ENCODE measurements at regions not wholly inside any gene's neighbourhood (a gene's known extent, or its start where the extent isn't known, plus 50 kb on each side); places are given as distances from the start of the nearest gene placed in this dataset.
A peak's percentile ranks its signal among the peaks of the same experiment; 100 is the strongest.

- Histone ChIP-seq H3K79me1 (ENCODE audit: low read length) (no peaks in the 10 kb centered on the region), H3K18ac (ENCODE audit: low read length) (no peak overlapping the region), H2BK5ac (ENCODE audit: low read length) (no peak overlapping the region), H3K36me3 (ENCODE audit: control insufficient read depth, insufficient read depth, low read length) (no peaks in the 10 kb centered on the region), H3K27me3 (ENCODE audit: insufficient read depth, low read length, poor library complexity) (no peaks in the 10 kb centered on the region), H2BK120ac (ENCODE audit: low read depth, low read length) (no peak overlapping the region), H3K4me1 (ENCODE audit: control insufficient read depth, low read depth, low read length) (no peaks in the 10 kb centered on the region), H3K79me2 (ENCODE audit: control insufficient read depth, insufficient read depth, low read length) (no peaks in the 10 kb centered on the region), H4K8ac (ENCODE audit: low read depth, low read length) (no peak overlapping the region), H2BK15ac (replicated peaks; ENCODE audit: low read depth) (peak overlapping the region; percentile 75), H3K56ac (ENCODE audit: low read length) (no peak overlapping the region), H3K23ac (ENCODE audit: low read length) (no peak overlapping the region), H3K9ac (ENCODE audit: low read length) (no peak overlapping the region), H4K5ac (ENCODE audit: low read length) (no peak overlapping the region), H2AK5ac (ENCODE audit: low read length) (no peak overlapping the region), H3K4ac (ENCODE audit: low read depth, low read length) (no peak overlapping the region), H3K4me3 (ENCODE audit: low read length) (no peak overlapping the region), H3K27ac (ENCODE audit: low read depth, low read length) (no peak overlapping the region), H3K4me2 (ENCODE audit: low read length) (no peak overlapping the region)
- no peak for DNase-seq
- WGBS (ENCODE audit: extremely low coverage, insufficient coverage, low lambda C conversion rate), result no CpG with 5 or more reads among the region's 1 CpG
These were observed 90.2 kb upstream of the SGIP1 start for GRCh38 chr1:66443793-66444192.

DNA sequence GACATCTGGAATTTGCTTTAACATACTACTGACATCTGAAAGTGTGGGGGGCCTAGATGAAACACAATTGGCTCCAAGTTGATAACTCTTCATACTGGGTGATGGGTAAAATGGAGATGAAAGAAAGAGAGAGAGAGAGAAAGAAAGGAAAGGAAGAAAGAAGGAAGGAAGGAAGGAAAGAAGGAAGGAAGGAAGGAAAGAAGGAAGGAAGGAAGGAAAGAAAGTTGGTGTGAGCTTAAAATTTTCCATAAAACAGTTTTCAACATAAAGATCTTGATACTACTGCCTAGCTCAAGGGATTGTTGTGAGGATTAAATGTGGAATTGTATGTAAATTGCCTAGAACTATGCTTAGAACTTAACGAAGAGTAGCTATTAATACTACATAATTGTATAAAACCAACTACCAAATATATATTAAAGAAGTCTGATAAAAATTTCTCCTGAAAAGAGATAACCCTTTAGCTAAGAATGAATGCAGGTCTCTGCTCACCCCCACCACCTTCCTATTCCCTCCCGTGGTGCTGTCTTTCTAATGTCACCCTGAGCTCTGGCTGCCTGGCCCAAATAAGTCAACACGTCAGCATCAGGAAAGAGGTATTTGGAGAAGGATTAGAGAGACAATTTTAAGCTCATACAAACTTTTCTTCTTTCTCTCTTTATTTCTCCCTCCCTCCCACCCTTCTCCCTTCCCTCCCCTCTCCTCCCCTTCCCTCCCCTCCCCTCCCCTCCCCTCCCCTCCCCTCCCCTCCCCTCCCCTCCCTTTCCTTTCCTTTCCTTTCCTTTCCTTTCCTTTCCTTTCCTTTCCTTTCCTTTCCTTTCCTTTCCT, 89.3 kb upstream of the SGIP1 start:
- no peak overlapping the region for H2BK5ac ChIP-seq (ENCODE audit: low read length)
- H3K79me1 ChIP-seq (ENCODE audit: low read length), result no peaks in the 10 kb centered on the region
- H3K27ac ChIP-seq (ENCODE audit: low read depth, low read length), result no peak overlapping the region
- peak; percentile 38 for DNase-seq
- no peak overlapping the region for H4K8ac ChIP-seq (ENCODE audit: low read depth, low read length)
- H3K56ac ChIP-seq (ENCODE audit: low read length), result no peak overlapping the region
- H2AK5ac ChIP-seq (ENCODE audit: low read length), result no peak overlapping the region
- H3K4me2 ChIP-seq (ENCODE audit: low read length), result no peak overlapping the region
- no peaks in the 10 kb centered on the region for H3K4me1 ChIP-seq (ENCODE audit: control insufficient read depth, low read depth, low read length)
- no peak overlapping the region for H3K18ac ChIP-seq (ENCODE audit: low read length)
- no peaks in the 10 kb centered on the region for H3K27me3 ChIP-seq (ENCODE audit: insufficient read depth, low read length, poor library complexity)
- H2BK15ac ChIP-seq (replicated peaks; ENCODE audit: low read depth), result no peak overlapping the region
- no peak overlapping the region for H3K9ac ChIP-seq (ENCODE audit: low read length)
- H3K4me3 ChIP-seq (ENCODE audit: low read length), result no peak overlapping the region
- H3K4ac ChIP-seq (ENCODE audit: low read depth, low read length), result no peak overlapping the region
- H3K79me2 ChIP-seq (ENCODE audit: control insufficient read depth, insufficient read depth, low read length), result no peaks in the 10 kb centered on the region
- no peak overlapping the region for H2BK120ac ChIP-seq (ENCODE audit: low read depth, low read length)
- no peak overlapping the region for H4K5ac ChIP-seq (ENCODE audit: low read length)
- H3K36me3 ChIP-seq (ENCODE audit: control insufficient read depth, insufficient read depth, low read length), result no peaks in the 10 kb centered on the region
- WGBS (ENCODE audit: extremely low coverage, insufficient coverage, low lambda C conversion rate), result no CpG with 5 or more reads among the region's 3 CpGs
- H3K23ac ChIP-seq (ENCODE audit: low read length), result no peak overlapping the region

DNA sequence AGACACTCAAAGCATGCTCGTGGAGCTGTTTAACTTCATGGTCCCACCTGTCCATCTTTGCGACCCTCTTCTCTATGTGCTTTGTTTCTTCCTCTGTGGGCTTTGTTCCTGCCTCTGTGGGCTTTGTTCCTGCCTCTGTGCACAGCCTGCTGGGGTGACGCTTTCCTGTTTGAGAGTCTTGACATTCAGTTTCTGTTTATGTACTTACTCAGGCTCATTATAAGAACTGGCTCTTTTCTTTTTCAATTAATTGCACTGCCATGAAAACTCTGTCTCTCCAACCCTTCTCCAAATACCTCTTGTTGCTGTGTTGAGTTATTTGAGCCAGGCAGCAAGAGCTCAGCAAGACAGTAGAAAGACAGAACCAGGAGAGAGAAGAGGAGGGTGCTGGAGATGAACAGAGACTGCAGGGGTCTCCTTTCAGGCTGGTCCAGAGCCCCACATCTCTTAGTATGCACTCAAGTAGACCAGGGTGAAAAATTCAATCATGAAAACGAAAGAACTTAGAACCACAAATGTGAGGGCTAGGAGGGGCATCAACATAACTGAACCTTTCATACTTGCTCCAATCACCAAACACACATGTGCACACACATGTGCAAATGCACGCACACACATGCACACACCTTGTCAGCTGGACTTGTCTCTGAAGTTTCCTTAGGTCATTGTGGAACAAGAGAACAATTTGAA, 88.3 kb upstream of the SGIP1 start:
- H3K79me2 ChIP-seq (ENCODE audit: control insufficient read depth, insufficient read depth, low read length), result no peaks in the 10 kb centered on the region
- no peak overlapping the region for H2BK15ac ChIP-seq (replicated peaks; ENCODE audit: low read depth)
- no peak overlapping the region for H4K8ac ChIP-seq (ENCODE audit: low read depth, low read length)
- H3K4me1 ChIP-seq (ENCODE audit: control insufficient read depth, low read depth, low read length), result no peaks in the 10 kb centered on the region
- H3K4ac ChIP-seq (ENCODE audit: low read depth, low read length), result peak overlapping the region; percentile 17
- H3K23ac ChIP-seq (ENCODE audit: low read length), result no peak overlapping the region
- DNase-seq, result no peak
- no CpG with 5 or more reads among the region's 5 CpGs for WGBS (ENCODE audit: extremely low coverage, insufficient coverage, low lambda C conversion rate)
- no peak overlapping the region for H2BK5ac ChIP-seq (ENCODE audit: low read length)
- no peaks in the 10 kb centered on the region for H3K27me3 ChIP-seq (ENCODE audit: insufficient read depth, low read length, poor library complexity)
- H3K79me1 ChIP-seq (ENCODE audit: low read length), result no peaks in the 10 kb centered on the region
- H4K5ac ChIP-seq (ENCODE audit: low read length), result no peak overlapping the region
- H2BK120ac ChIP-seq (ENCODE audit: low read depth, low read length), result no peak overlapping the region
- H3K9ac ChIP-seq (ENCODE audit: low read length), result peak overlapping the region; percentile 11
- H3K36me3 ChIP-seq (ENCODE audit: control insufficient read depth, insufficient read depth, low read length), result no peaks in the 10 kb centered on the region
- peak overlapping the region; percentile 56 for H3K18ac ChIP-seq (ENCODE audit: low read length)
- H2AK5ac ChIP-seq (ENCODE audit: low read length), result peak overlapping the region; percentile 96
- H3K56ac ChIP-seq (ENCODE audit: low read length), result peak overlapping the region; percentile 54
- H3K4me3 ChIP-seq (ENCODE audit: low read length), result no peak overlapping the region
- H3K27ac ChIP-seq (ENCODE audit: low read depth, low read length), result no peak overlapping the region
- H3K4me2 ChIP-seq (ENCODE audit: low read length), result no peak overlapping the region

DNA sequence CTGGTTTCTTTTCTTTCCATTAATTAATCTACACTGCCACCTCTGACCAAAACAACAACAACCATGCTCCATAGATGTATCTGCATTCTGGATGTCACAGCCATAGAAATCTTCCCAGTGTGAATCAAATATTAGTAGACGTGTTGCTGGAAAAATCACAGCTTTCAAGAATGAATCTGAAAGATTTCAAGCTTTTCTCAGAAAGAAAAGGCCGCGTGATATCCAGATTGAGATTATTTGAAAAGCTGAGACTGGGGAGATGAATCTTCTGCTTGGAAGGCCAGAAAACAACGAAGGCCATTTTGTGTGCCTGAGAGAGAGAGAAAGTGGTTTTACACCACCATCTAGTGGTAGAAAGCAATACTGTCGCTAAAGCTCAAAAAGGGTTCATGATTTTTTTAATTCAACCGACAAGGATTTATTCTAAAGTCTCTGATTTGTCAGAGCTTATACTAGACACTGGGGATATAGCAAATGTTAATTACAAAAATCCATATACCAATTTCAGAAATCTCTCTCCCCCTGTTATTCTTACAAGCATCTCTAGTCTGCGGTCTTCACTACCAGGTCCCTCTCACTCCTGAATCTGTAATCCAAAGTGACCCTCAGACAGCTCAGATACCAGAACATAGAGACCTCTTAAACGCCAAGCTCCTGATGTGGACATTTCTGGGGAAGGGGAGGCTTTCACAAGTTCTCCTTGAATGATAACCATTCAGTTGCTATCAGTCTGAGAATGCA, 87.5 kb upstream of the SGIP1 start:
- Histone ChIP-seq H3K27me3 (ENCODE audit: insufficient read depth, low read length, poor library complexity) (no peaks in the 10 kb centered on the region), H3K18ac (ENCODE audit: low read length) (no peak overlapping the region), H2BK120ac (ENCODE audit: low read depth, low read length) (no peak overlapping the region), H3K56ac (ENCODE audit: low read length) (no peak overlapping the region), H2AK5ac (ENCODE audit: low read length) (no peak overlapping the region), H3K23ac (ENCODE audit: low read length) (no peak overlapping the region), H3K4me3 (ENCODE audit: low read length) (no peak overlapping the region), H3K36me3 (ENCODE audit: control insufficient read depth, insufficient read depth, low read length) (no peaks in the 10 kb centered on the region), H2BK15ac (replicated peaks; ENCODE audit: low read depth) (no peak overlapping the region), H3K4me2 (ENCODE audit: low read length) (no peak overlapping the region), H3K4ac (ENCODE audit: low read depth, low read length) (no peak overlapping the region), H2BK5ac (ENCODE audit: low read length) (no peak overlapping the region), H3K9ac (ENCODE audit: low read length) (peak overlapping the region; percentile 23), H3K79me2 (ENCODE audit: control insufficient read depth, insufficient read depth, low read length) (no peaks in the 10 kb centered on the region), H3K27ac (ENCODE audit: low read depth, low read length) (no peak overlapping the region), H3K4me1 (ENCODE audit: control insufficient read depth, low read depth, low read length) (no peaks in the 10 kb centered on the region), H3K79me1 (ENCODE audit: low read length) (no peaks in the 10 kb centered on the region), H4K5ac (ENCODE audit: low read length) (no peak overlapping the region), H4K8ac (ENCODE audit: low read depth, low read length) (no peak overlapping the region)
- no CpG with 5 or more reads among the region's 8 CpGs for WGBS (ENCODE audit: extremely low coverage, insufficient coverage, low lambda C conversion rate)
- peak; percentile 70 for DNase-seq

DNA sequence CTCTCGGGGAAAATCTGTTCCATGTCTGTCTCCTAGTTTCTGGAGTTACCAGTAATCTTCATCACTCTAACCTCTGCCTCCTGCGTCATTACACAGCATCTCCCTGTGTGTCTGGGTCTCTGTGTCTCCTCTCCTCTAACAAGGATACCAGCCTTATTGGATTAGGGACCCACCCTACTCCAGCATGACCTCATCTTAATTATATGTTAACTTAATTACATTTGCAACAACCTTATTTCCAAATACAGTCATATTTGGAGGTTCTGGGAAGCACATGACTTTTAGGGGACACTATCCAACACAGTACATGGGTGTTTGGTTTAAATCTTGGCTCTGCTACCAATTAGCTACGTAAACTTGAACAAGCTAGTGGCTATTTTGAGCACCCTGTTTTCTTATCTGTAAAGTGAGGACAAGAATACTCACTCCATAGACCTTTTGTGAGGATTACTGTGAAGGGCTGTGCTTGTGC, 83.9 kb upstream of the SGIP1 start:
- Histone ChIP-seq H3K56ac (ENCODE audit: low read length) (no peak overlapping the region), H3K36me3 (ENCODE audit: control insufficient read depth, insufficient read depth, low read length) (no peaks in the 10 kb centered on the region), H3K23ac (ENCODE audit: low read length) (no peak overlapping the region), H2AK5ac (ENCODE audit: low read length) (no peak overlapping the region), H3K4me2 (ENCODE audit: low read length) (no peak overlapping the region), H3K27me3 (ENCODE audit: insufficient read depth, low read length, poor library complexity) (no peaks in the 10 kb centered on the region), H3K9ac (ENCODE audit: low read length) (no peak overlapping the region), H4K8ac (ENCODE audit: low read depth, low read length) (no peak overlapping the region), H3K4me1 (ENCODE audit: control insufficient read depth, low read depth, low read length) (no peaks in the 10 kb centered on the region), H3K18ac (ENCODE audit: low read length) (no peak overlapping the region), H2BK5ac (ENCODE audit: low read length) (no peak overlapping the region), H2BK120ac (ENCODE audit: low read depth, low read length) (no peak overlapping the region), H2BK15ac (replicated peaks; ENCODE audit: low read depth) (no peak overlapping the region), H3K27ac (ENCODE audit: low read depth, low read length) (no peak overlapping the region), H4K5ac (ENCODE audit: low read length) (no peak overlapping the region), H3K4ac (ENCODE audit: low read depth, low read length) (no peak overlapping the region), H3K4me3 (ENCODE audit: low read length) (no peak overlapping the region), H3K79me1 (ENCODE audit: low read length) (no peaks in the 10 kb centered on the region), H3K79me2 (ENCODE audit: control insufficient read depth, insufficient read depth, low read length) (no peaks in the 10 kb centered on the region)
- DNase-seq, result peak; percentile 48
- no CpG with 5 or more reads among the region's 3 CpGs for WGBS (ENCODE audit: extremely low coverage, insufficient coverage, low lambda C conversion rate)
